OCI-LY7 (cell line): ENCODE measurements at regions not wholly inside any gene's neighbourhood (a gene's known extent, or its start where the extent isn't known, plus 50 kb on each side); places are given as distances from the start of the nearest gene placed in this dataset.

Experiments used
- BruUV-seq: library from RNA; stranded (reverse); fragments of 400-500 nt; replicated peaks from 2 replicates; lab custom pipeline; 2021; lab: Mats Ljungman, UMichigan
- CTCF ChIA-PET: fragments of 300-600 bp; sonication (Branson Sonifier 250); formaldehyde crosslinking; loops from one replicate; lab custom pipeline; 2022; ENCODE audit warnings: antibody characterized with exemption; ENCODE audit not compliant: unreplicated experiment; lab: Charles Lee
- POLR2A ChIA-PET: fragments of 300-600 bp; sonication (Branson Sonifier 250); formaldehyde crosslinking; loops from one replicate; lab custom pipeline; 2022; ENCODE audit warnings: antibody characterized with exemption; lab: Charles Lee
- DNase-seq: peaks from one replicate; pipeline ENCODE4 v3.0.0-alpha.2; 2015; ENCODE audit warnings: low spot score
- H2AFZ ChIP-seq: fragments of 200-600 bp; sonication (generic), shearing (Covaris generic); 2 replicates; pipeline ENCODE4 v1.6.1; 2014; ENCODE audit warnings: mild to moderate bottlenecking, antibody characterized with exemption, low read length, moderate library complexity
- H3K27ac ChIP-seq: fragments of 200-600 bp; sonication (generic); 2 replicates; pipeline ENCODE4 v1.5.1; 2014; ENCODE audit warnings: mixed run types, low read depth, mild to moderate bottlenecking, moderate library complexity, low read length, inconsistent platforms; ENCODE audit not compliant: poor library complexity, severe bottlenecking
- H3K36me3 ChIP-seq: fragments of 200-600 bp; sonication (generic); 2 replicates; pipeline ENCODE4 v1.6.1; 2014; ENCODE audit warnings: mild to moderate bottlenecking, antibody characterized with exemption, low read length, moderate library complexity, mixed read lengths; ENCODE audit not compliant: insufficient read depth
- H3K4me1 ChIP-seq: fragments of 200-600 bp; sonication (generic); 2 replicates; pipeline ENCODE4 v1.5.1; 2014; ENCODE audit warnings: mild to moderate bottlenecking, low read length; ENCODE audit not compliant: insufficient read depth, poor library complexity, severe bottlenecking
- H3K4me2 ChIP-seq: fragments of 200-600 bp; sonication (generic); 2 replicates; pipeline ENCODE4 v1.6.1; 2014; ENCODE audit warnings: mild to moderate bottlenecking, low read length
- H3K4me3 ChIP-seq: fragments of 200-600 bp; sonication (generic); 2 replicates; pipeline ENCODE4 v1.5.1; 2014; ENCODE audit warnings: mild to moderate bottlenecking, low read depth, low read length; ENCODE audit not compliant: poor library complexity, severe bottlenecking
- H3K79me2 ChIP-seq: fragments of 200-600 bp; sonication (generic); 2 replicates; pipeline ENCODE4 v1.6.1; 2016; ENCODE audit warnings: low read depth, mild to moderate bottlenecking, low read length, moderate library complexity, mixed read lengths; ENCODE audit not compliant: insufficient read depth
- H3K9me2 ChIP-seq: fragments of 200-600 bp; sonication (generic); 2 replicates; pipeline ENCODE4 v1.6.1; 2016; ENCODE audit warnings: mild to moderate bottlenecking, low read length, mixed read lengths; ENCODE audit not compliant: insufficient read depth
- H3K9me3 ChIP-seq: fragments of 200-600 bp; sonication (generic); 2 replicates; pipeline ENCODE4 v1.6.1; 2014; ENCODE audit warnings: mild to moderate bottlenecking, mixed run types, low read length, mixed read lengths
- H4K20me1 ChIP-seq: fragments of 200-600 bp; sonication (generic); 2 replicates; pipeline ENCODE4 v1.6.1; 2014; ENCODE audit warnings: mild to moderate bottlenecking, antibody characterized with exemption, low read length, moderate library complexity, mixed read lengths; ENCODE audit not compliant: insufficient read depth
- CTCF ChIP-seq: fragments of 200-600 bp; sonication (generic); conservative IDR thresholded peaks from 2 replicates; pipeline ENCODE4 v1.5.1; 2014; ENCODE audit warnings: mild to moderate bottlenecking, antibody characterized with exemption, low read length, moderate library complexity, mixed read lengths
- EZH2phosphoT487 ChIP-seq: fragments of 200-600 bp; sonication (generic); IDR thresholded peaks from 2 replicates; pipeline ENCODE4 v1.6.1; 2018; ENCODE audit warnings: low read depth, borderline replicate concordance, mild to moderate bottlenecking, mixed run types, antibody characterized with exemption, low read length, moderate library complexity, mixed read lengths
- intact Hi-C: fragments of 100-400 bp; cut with micrococcal nuclease; formaldehyde crosslinking; loops from one replicate; pipeline ENCODE4 v1.10.0; 2022; ENCODE audit not compliant: unreplicated experiment

GRCh38 chr6:66561479-66561878 is 854.5 kb upstream of the EYS start:
- no peak for DNase-seq
- POLR2A ChIA-PET, result no interaction called here

GRCh38 chr6:66558189-66558588 is 851.2 kb upstream of the EYS start:
- Histone ChIP-seq H3K36me3 (no peaks in the 10 kb centered on the region), H3K27ac (no peak overlapping the region), H2AFZ (no peak overlapping the region), H4K20me1 (no peaks in the 10 kb centered on the region), H3K79me2 (no peaks in the 10 kb centered on the region), H3K4me3 (no peak overlapping the region), H3K4me1 (no peaks in the 10 kb centered on the region), H3K9me2 (no peaks in the 10 kb centered on the region), H3K9me3 (no peaks in the 10 kb centered on the region; the same call in 1 of the 2 replicates), H3K4me2 (no peak overlapping the region)
- no TSS peak for BruUV-seq
- DNase-seq, result peak; percentile 16
- CTCF ChIA-PET, result no interaction called here
- POLR2A ChIA-PET, result interaction anchor here (0.6 kb wide), 1 partner anchor 8 kb away, joined by 4 read pairs; no protein-coding TSS in a partner anchor
- intact Hi-C loops, result no loop called here
- TF ChIP-seq EZH2phosphoT487 (no peak), CTCF (peak; percentile 69)

More at GRCh38 chr6:66561479-66561878, 854.5 kb upstream of the EYS start:
- TF ChIP-seq EZH2phosphoT487 (no peak), CTCF (no peak)
- H3K4me2 ChIP-seq, result no peak overlapping the region
- BruUV-seq, result no TSS peak
- no peaks in the 10 kb centered on the region; the same call in 1 of the 2 replicates for H3K9me3 ChIP-seq
- no peak overlapping the region for H3K27ac ChIP-seq
- H3K36me3 ChIP-seq, result no peaks in the 10 kb centered on the region
- no peaks in the 10 kb centered on the region for H3K79me2 ChIP-seq
- intact Hi-C loops, result no loop called here
- no peak overlapping the region for H2AFZ ChIP-seq
- no peaks in the 10 kb centered on the region for H3K9me2 ChIP-seq
- no peak overlapping the region for H3K4me3 ChIP-seq
- no peaks in the 10 kb centered on the region for H4K20me1 ChIP-seq
- no peaks in the 10 kb centered on the region for H3K4me1 ChIP-seq
- CTCF ChIA-PET, result no interaction called here

GRCh38 chr6:66556936-66557335 is 849.9 kb upstream of the EYS start:
- no TSS peak for BruUV-seq
- intact Hi-C loops, result no loop called here
- Histone ChIP-seq H2AFZ (no peak overlapping the region), H3K9me2 (no peaks in the 10 kb centered on the region), H3K4me1 (no peaks in the 10 kb centered on the region), H3K9me3 (no peaks in the 10 kb centered on the region; the same call in 1 of the 2 replicates), H3K27ac (no peak overlapping the region), H3K4me3 (no peak overlapping the region), H3K36me3 (no peaks in the 10 kb centered on the region), H3K4me2 (no peak overlapping the region), H3K79me2 (no peaks in the 10 kb centered on the region), H4K20me1 (no peaks in the 10 kb centered on the region)
- POLR2A ChIA-PET, result no interaction called here
- TF ChIP-seq EZH2phosphoT487, result no peak
- TF ChIP-seq CTCF, result no peak
- CTCF ChIA-PET, result no interaction called here
- DNase-seq, result no peak
